ENCODE measurements at regions not wholly inside any gene's neighbourhood (a gene's known extent, or its start where the extent isn't known, plus 50 kb on each side); places are given as distances from the start of the nearest gene placed in this dataset.

- H3K4me3 ChIP-seq (ENCODE audit: low read depth, low read length) = no peak overlapping the region
- TF ChIP-seq, protein P1, sequence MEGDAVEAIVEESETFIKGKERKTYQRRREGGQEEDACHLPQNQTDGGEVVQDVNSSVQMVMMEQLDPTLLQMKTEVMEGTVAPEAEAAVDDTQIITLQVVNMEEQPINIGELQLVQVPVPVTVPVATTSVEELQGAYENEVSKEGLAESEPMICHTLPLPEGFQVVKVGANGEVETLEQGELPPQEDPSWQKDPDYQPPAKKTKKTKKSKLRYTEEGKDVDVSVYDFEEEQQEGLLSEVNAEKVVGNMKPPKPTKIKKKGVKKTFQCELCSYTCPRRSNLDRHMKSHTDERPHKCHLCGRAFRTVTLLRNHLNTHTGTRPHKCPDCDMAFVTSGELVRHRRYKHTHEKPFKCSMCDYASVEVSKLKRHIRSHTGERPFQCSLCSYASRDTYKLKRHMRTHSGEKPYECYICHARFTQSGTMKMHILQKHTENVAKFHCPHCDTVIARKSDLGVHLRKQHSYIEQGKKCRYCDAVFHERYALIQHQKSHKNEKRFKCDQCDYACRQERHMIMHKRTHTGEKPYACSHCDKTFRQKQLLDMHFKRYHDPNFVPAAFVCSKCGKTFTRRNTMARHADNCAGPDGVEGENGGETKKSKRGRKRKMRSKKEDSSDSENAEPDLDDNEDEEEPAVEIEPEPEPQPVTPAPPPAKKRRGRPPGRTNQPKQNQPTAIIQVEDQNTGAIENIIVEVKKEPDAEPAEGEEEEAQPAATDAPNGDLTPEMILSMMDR (IDR thresholded peaks at IDR 0.05; ENCODE audit: insufficient read depth, low read length, missing control alignments) = no peak
- POLR2A ChIA-PET = no interaction called here
- no peak for DNase-seq (ENCODE audit: low read depth, low spot score)
- CTCF ChIA-PET = no interaction called here
Measured at GRCh38 chr16:6229186-6229585, 1103.5 kb upstream of the RBFOX1 start.

GRCh38 chr16:6218855-6219254, 1113.8 kb upstream of the RBFOX1 start:
- TF ChIP-seq, protein P1 (IDR thresholded peaks at IDR 0.05; ENCODE audit: insufficient read depth, low read length, missing control alignments) = no peak
- DNase-seq (ENCODE audit: low read depth, low spot score) = no peak
- CTCF ChIA-PET = no interaction called here
- POLR2A ChIA-PET = no interaction called here
- H3K4me3 ChIP-seq (ENCODE audit: low read depth, low read length) = no peak overlapping the region

DNA sequence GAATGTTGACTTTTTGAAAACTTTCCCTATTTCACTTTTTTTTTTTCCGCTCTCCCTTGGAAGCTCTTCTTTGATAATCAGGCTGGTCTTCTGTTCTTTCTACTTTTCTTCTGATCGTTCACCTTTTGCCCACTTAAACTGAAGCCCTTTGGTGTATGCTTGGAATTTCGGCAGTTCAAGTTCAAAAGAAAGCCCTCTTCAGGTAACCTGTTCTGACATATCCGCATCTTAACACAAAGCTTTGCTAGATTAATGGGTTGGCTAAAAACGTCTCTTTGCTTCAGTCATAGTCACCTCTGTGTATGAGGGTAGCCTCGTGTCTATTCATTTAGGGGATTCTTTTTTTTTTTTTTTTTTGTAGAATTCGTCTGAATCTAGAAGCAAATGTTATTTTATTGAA, 1115.8 kb upstream of the RBFOX1 start:
- ChIA-PET POLR2A (no interaction called here), CTCF (no interaction called here)
- no peak overlapping the region for H3K4me3 ChIP-seq (ENCODE audit: low read depth, low read length)
- TF ChIP-seq, protein P1 (IDR thresholded peaks at IDR 0.05; ENCODE audit: insufficient read depth, low read length, missing control alignments) = no peak
- no peak for DNase-seq (ENCODE audit: low read depth, low spot score)

GRCh38 chr16:6211644-6212043, 1114.0 kb upstream of the EEF2KMT start:
- no peak overlapping the region for H3K4me3 ChIP-seq (ENCODE audit: low read depth, low read length)
- POLR2A ChIA-PET = no interaction called here
- CTCF ChIA-PET = no interaction called here
- no peak for DNase-seq (ENCODE audit: low read depth, low spot score)
- TF ChIP-seq, protein P1 (IDR thresholded peaks at IDR 0.05; ENCODE audit: insufficient read depth, low read length, missing control alignments) = no peak

DNA sequence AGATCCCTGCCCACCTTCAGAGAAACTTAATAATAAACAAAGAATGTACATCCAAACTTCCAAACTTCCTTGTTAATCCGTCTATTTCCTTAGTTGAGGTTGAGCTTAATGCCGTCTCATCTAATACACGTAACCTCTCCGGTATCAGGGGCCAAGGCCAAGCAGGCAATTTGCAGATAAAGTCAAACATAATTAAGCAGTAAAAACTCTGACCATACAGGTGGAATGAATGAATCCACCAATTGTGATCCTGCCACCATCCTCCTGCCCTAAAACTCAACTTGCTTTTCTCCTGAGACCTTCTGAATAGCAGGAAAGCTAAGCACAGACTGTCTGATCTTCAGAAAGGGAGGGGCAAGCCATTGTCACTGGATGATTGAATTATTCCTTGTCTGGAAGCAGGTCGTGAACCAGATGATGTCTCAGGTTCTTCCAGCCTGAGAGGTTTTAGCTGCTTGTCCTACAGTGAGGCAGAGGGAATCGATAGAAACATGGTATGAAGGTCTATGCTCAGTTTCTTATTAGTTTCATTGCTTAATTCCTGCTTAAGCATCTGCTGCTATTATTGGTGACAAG, 1111.8 kb upstream of the EEF2KMT start:
- H3K4me3 ChIP-seq (ENCODE audit: low read depth, low read length) = no peak overlapping the region
- CTCF ChIA-PET = no interaction called here
- TF ChIP-seq, protein P1 (IDR thresholded peaks at IDR 0.05; ENCODE audit: insufficient read depth, low read length, missing control alignments) = no peak
- no peak for DNase-seq (ENCODE audit: low read depth, low spot score)
- POLR2A ChIA-PET = no interaction called here

DNA sequence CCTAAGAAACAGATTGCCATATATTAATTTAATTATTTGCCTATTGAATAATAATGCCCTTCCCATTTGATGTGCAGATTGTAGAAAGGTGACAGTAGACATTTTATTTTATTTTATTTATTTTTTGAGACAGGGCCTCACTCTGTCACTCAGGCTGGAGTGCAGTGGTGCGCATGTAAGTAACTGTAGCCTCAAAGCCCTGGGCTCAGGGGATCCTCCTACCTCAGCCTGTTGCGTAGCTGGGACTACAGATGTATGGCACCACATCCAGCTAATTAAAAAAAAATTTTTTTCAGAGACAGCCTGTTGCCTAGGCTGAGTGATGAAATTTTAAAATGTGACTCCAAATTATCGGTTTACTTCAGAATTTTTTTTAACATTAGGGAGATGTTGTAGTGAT, 1110.0 kb upstream of the EEF2KMT start:
- ChIA-PET CTCF (no interaction called here), POLR2A (no interaction called here)
- TF ChIP-seq, protein P1 (IDR thresholded peaks at IDR 0.05; ENCODE audit: insufficient read depth, low read length, missing control alignments) = no peak
- DNase-seq (ENCODE audit: low read depth, low spot score) = no peak
- H3K4me3 ChIP-seq (ENCODE audit: low read depth, low read length) = no peak overlapping the region

All from AG04449 (cell line).